Coronary artery (tissue), 2 donors: ENCODE measurements at regions not wholly inside any gene's neighbourhood (a gene's known extent, or its start where the extent isn't known, plus 50 kb on each side); places are given as distances from the start of the nearest gene placed in this dataset.

Source experiments
- DNase-seq: peaks from one replicate; pipeline ENCODE4 v3.0.0-alpha.2; 2017; ENCODE audit warnings: low spot score
- H3K27ac ChIP-seq, 2 donors: fragments of 200-600 bp; sonication (generic); one replicate each; pipeline ENCODE4 v1.5.1; 2016 to 2019
- H3K4me3 ChIP-seq: fragments of 200-600 bp; sonication (generic); 2 replicates; pipeline ENCODE4 v1.5.1; 2016; ENCODE audit warnings: mild to moderate bottlenecking, moderate library complexity
- CTCF ChIP-seq: fragments of 200-600 bp; sonication (generic); IDR thresholded peaks from one replicate; pipeline ENCODE4 v1.5.1; 2019; ENCODE audit warnings: antibody characterized with exemption

GRCh38 chr4:117641519-117641918 lies 392.8 kb upstream of the NDST3 start:
- Histone ChIP-seq H3K27ac (no peak overlapping the region), H3K4me3 (no peak overlapping the region)
- DNase-seq = no peak
- TF ChIP-seq CTCF = no peak

- H3K27ac ChIP-seq = no peak overlapping the region
- DNase-seq = no peak
- no peak for TF ChIP-seq CTCF
- H3K4me3 ChIP-seq = no peak overlapping the region
Observed at GRCh38 chr4:117654079-117654478, 380.2 kb upstream of the NDST3 start.

GRCh38 chr4:117660668-117661067 lies 373.6 kb upstream of the NDST3 start:
- H3K4me3 ChIP-seq = no peak overlapping the region
- DNase-seq = no peak
- no peak for TF ChIP-seq CTCF
- no peak overlapping the region for H3K27ac ChIP-seq

- DNase-seq = no peak
- no peak for TF ChIP-seq CTCF
- no peak overlapping the region for H3K27ac ChIP-seq
- no peak overlapping the region for H3K4me3 ChIP-seq
Observed at GRCh38 chr4:117661091-117662072, 372.9 kb upstream of the NDST3 start.

- Histone ChIP-seq H3K4me3 (no peak overlapping the region), H3K27ac (no peak overlapping the region)
- TF ChIP-seq CTCF = no peak
- DNase-seq = no peak
Observed at GRCh38 chr4:117664706-117665444, 369.4 kb upstream of the NDST3 start.

- no peak overlapping the region for H3K4me3 ChIP-seq
- no peak for TF ChIP-seq CTCF
- DNase-seq = no peak
Observed at GRCh38 chr4:117676153-117676552, 358.1 kb upstream of the NDST3 start.

More at GRCh38 chr4:117676153-117676552, 358.1 kb upstream of the NDST3 start:
- H3K27ac ChIP-seq = no peak overlapping the region
